ENCODE measurements at regions not wholly inside any gene's neighbourhood (a gene's known extent, or its start where the extent isn't known, plus 50 kb on each side); places are given as distances from the start of the nearest gene placed in this dataset.

- Histone ChIP-seq H3K27ac (no peak overlapping the region), H3K36me3 (no peaks in the 10 kb centered on the region), H3K4me1 (no peaks in the 10 kb centered on the region), H3K27me3 (no peaks in the 10 kb centered on the region), H3K9me3 (peaks cover 0 to 5% of the 10 kb centered on the region in 2 donors), H3K4me3 (no peak overlapping the region)
- intact Hi-C loops (cut with DNase I; ENCODE audit: low total_unique reads): no loop called here
- DNase-seq (ENCODE audit: low spot score in 2 of 2): no peak
- TF ChIP-seq CTCF (IDR thresholded peaks at IDR 0.05) (no peak), POLR2AphosphoS5 (IDR thresholded peaks at IDR 0.05) (no peak), POLR2A (IDR thresholded peaks at IDR 0.05) (no peak)
Observed at GRCh38 chr9:91065231-91066041, 263.8 kb downstream of the SYK start.

GRCh38 chr9:91066042-91066415 is 264.4 kb downstream of the SYK start:
- H3K27ac ChIP-seq: no peak overlapping the region
- no peak for DNase-seq (ENCODE audit: low spot score in 2 of 2)
- no peaks in the 10 kb centered on the region for H3K4me1 ChIP-seq
- H3K36me3 ChIP-seq: no peaks in the 10 kb centered on the region
- H3K27me3 ChIP-seq: no peaks in the 10 kb centered on the region
- peaks cover 0 to 5% of the 10 kb centered on the region in 2 donors for H3K9me3 ChIP-seq
- no peak overlapping the region for H3K4me3 ChIP-seq
- TF ChIP-seq POLR2AphosphoS5 (IDR thresholded peaks at IDR 0.05) (no peak), CTCF (IDR thresholded peaks at IDR 0.05) (no peak), POLR2A (IDR thresholded peaks at IDR 0.05) (no peak)
- intact Hi-C loops (cut with DNase I; ENCODE audit: low total_unique reads): no loop called here

- Histone ChIP-seq H3K4me1 (no peaks in the 10 kb centered on the region), H3K9me3 (peaks cover 0 to 5% of the 10 kb centered on the region in 2 donors), H3K4me3 (no peak overlapping the region), H3K27me3 (no peaks in the 10 kb centered on the region), H3K36me3 (no peaks in the 10 kb centered on the region), H3K27ac (no peak overlapping the region)
- TF ChIP-seq POLR2AphosphoS5 (IDR thresholded peaks at IDR 0.05) (no peak), POLR2A (IDR thresholded peaks at IDR 0.05) (no peak), CTCF (IDR thresholded peaks at IDR 0.05) (no peak)
- intact Hi-C loops (cut with DNase I; ENCODE audit: low total_unique reads): no loop called here
- no peak for DNase-seq (ENCODE audit: low spot score in 2 of 2)
Observed at GRCh38 chr9:91066856-91067255, 265.2 kb downstream of the SYK start.

- Histone ChIP-seq H3K36me3 (no peaks in the 10 kb centered on the region), H3K9me3 (peaks cover 0 to 5% of the 10 kb centered on the region in 2 donors), H3K27me3 (no peaks in the 10 kb centered on the region), H3K4me1 (no peaks in the 10 kb centered on the region), H3K4me3 (no peak overlapping the region), H3K27ac (no peak overlapping the region)
- intact Hi-C loops (cut with DNase I; ENCODE audit: low total_unique reads): no loop called here
- no peak for DNase-seq (ENCODE audit: low spot score in 2 of 2)
- TF ChIP-seq POLR2A (IDR thresholded peaks at IDR 0.05) (no peak), CTCF (IDR thresholded peaks at IDR 0.05) (no peak), POLR2AphosphoS5 (IDR thresholded peaks at IDR 0.05) (no peak)
Observed at GRCh38 chr9:91067306-91067860, 265.8 kb downstream of the SYK start.

GRCh38 chr9:91071184-91071990 is 269.8 kb downstream of the SYK start:
- intact Hi-C loops (cut with DNase I; ENCODE audit: low total_unique reads): no loop called here
- Histone ChIP-seq H3K36me3 (no peaks in the 10 kb centered on the region), H3K27ac (peak overlapping the region in 1 of 2 donors; percentile 34), H3K9me3 (peaks cover 0 to 5% of the 10 kb centered on the region in 2 donors), H3K4me3 (no peak overlapping the region), H3K27me3 (no peaks in the 10 kb centered on the region), H3K4me1 (no peaks in the 10 kb centered on the region)
- TF ChIP-seq POLR2A (IDR thresholded peaks at IDR 0.05) (no peak), POLR2AphosphoS5 (IDR thresholded peaks at IDR 0.05) (no peak), CTCF (IDR thresholded peaks at IDR 0.05) (no peak)
- DNase-seq (ENCODE audit: low spot score in 2 of 2): no peak

Data from breast epithelium (tissue), 4 donors.